ENCODE measurements at regions not wholly inside any gene's neighbourhood (a gene's known extent, or its start where the extent isn't known, plus 50 kb on each side); places are given as distances from the start of the nearest gene placed in this dataset.

DNA sequence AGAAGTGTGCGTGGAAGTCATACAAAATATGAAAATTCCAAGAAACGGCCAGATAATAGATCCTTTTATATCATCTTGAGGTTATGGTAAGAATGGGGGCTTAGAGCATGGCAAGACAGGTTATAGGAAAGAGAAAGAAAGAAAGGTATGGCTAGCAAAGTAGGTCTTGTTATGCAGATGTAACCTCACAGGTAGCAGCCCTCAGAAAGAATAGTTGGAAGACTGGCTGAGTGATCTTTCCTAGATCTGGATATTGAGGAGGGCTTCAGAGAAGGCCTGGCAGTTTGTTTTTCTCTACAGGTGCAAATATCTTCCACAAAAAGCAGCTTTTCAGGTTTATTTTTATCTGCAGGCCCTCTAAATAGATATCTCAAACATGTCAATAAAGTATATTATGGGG lies 679.5 kb downstream of the KHDRBS2 start:
- TF ChIP-seq POLR2A (IDR thresholded peaks at IDR 0.05) (no peak), POLR2AphosphoS5 (IDR thresholded peaks at IDR 0.05) (no peak)
- TF ChIP-seq, protein P1, sequence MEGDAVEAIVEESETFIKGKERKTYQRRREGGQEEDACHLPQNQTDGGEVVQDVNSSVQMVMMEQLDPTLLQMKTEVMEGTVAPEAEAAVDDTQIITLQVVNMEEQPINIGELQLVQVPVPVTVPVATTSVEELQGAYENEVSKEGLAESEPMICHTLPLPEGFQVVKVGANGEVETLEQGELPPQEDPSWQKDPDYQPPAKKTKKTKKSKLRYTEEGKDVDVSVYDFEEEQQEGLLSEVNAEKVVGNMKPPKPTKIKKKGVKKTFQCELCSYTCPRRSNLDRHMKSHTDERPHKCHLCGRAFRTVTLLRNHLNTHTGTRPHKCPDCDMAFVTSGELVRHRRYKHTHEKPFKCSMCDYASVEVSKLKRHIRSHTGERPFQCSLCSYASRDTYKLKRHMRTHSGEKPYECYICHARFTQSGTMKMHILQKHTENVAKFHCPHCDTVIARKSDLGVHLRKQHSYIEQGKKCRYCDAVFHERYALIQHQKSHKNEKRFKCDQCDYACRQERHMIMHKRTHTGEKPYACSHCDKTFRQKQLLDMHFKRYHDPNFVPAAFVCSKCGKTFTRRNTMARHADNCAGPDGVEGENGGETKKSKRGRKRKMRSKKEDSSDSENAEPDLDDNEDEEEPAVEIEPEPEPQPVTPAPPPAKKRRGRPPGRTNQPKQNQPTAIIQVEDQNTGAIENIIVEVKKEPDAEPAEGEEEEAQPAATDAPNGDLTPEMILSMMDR (IDR thresholded peaks at IDR 0.05): no peak

Measured in upper lobe of left lung (tissue), 4 donors.